H1 (cell line): ENCODE measurements at regions not wholly inside any gene's neighbourhood (a gene's known extent, or its start where the extent isn't known, plus 50 kb on each side); places are given as distances from the start of the nearest gene placed in this dataset.

Experiments
- CTCF ChIP-seq, 3 experiments: IDR thresholded peaks; 1 replicate in 2 of 3; 2 replicates in 1 of 3; pipeline versions ENCODE4 v1.5.1 to v1.6.1; 2011; ENCODE audit warnings: low read length in 3 of 3, mild to moderate bottlenecking in 3 of 3, inconsistent platforms in 2 of 3, low read depth in 1 of 3, moderate library complexity in 1 of 3; ENCODE audit not compliant: insufficient read depth in 1 of 3; ENCODE audit errors: control extremely low read depth in 1 of 3
- MAFK ChIP-seq: IDR thresholded peaks from 2 replicates; pipeline ENCODE4 v1.6.1; 2012; ENCODE audit warnings: low read depth, mild to moderate bottlenecking, improper control_type of control experiment, low read length
- POLR2A ChIP-seq, 2 experiments: IDR thresholded peaks; 1 replicate in 1 of 2; 2 replicates in 1 of 2; pipeline ENCODE4 v1.6.1; 2011; ENCODE audit warnings: low read depth in 2 of 2, low read length in 2 of 2, mild to moderate bottlenecking in 2 of 2; ENCODE audit errors: control extremely low read depth in 1 of 2
- POLR2AphosphoS5 ChIP-seq: IDR thresholded peaks from 2 replicates; pipeline ENCODE4 v1.6.1; 2011; ENCODE audit warnings: low read depth, low read length
- SUZ12 ChIP-seq: fragments of 200-600 bp; sonication (generic); IDR thresholded peaks from 2 replicates; pipeline ENCODE4 v1.6.1; 2012; ENCODE audit warnings: mild to moderate bottlenecking, inconsistent platforms, low read length, moderate library complexity, mixed read lengths

DNA sequence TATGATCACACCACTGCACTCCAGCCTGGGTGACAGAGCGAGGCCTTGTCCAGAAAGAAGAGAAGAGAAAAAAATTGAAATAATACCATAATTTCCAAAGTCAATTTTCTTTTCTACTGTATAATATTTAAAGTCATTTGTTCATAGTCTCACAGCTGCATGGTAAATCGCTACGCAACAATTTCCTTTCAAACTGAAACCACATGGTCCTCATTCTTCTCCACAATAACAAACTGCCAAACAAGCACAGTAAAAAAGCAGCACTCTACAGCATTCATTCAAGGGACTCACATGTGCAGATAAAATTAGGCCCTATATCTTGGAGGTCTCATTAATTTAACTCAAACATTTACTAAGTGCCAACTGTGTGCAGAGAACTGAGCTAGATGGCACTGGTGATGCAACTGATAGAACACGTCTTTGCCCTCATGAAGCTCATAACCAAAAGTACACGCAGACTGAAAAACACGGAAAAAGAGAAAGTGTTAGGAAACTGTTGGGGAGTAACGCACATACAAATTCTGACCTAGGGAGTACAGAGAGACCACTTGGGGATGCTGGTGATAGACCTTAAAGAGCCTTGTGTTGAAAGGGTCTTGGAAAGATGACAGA lies 68.4 kb upstream of the SRRM3 start:
- TF ChIP-seq POLR2A (IDR thresholded peaks at IDR 0.05; ENCODE audit: control extremely low read depth in 1 of 2, low read depth in 2 of 2, low read length in 2 of 2) (no peak), MAFK (no peak), POLR2AphosphoS5 (no peak), SUZ12 (no peak), CTCF (IDR thresholded peaks at IDR 0.05; ENCODE audit: control extremely low read depth in 1 of 3, insufficient read depth in 1 of 3, low read depth in 1 of 3, low read length in 3 of 3) (no peak)
